ENCODE measurements at regions not wholly inside any gene's neighbourhood (a gene's known extent, or its start where the extent isn't known, plus 50 kb on each side); places are given as distances from the start of the nearest gene placed in this dataset.

GRCh38 chr7:37524056-37524455 is 75.4 kb upstream of the ELMO1 start:
- DNase-seq (ENCODE audit: insufficient read length, low spot score, missing footprints), result no peak
- Histone ChIP-seq H3K4me1 (ENCODE audit: insufficient read depth, low read length) (no peaks in the 10 kb centered on the region), H3K4me3 (ENCODE audit: insufficient read depth, low read length) (no peak overlapping the region), H2AFZ (ENCODE audit: low read length) (no peak overlapping the region), H3K27me3 (ENCODE audit: insufficient read depth, low read length) (no peaks in the 10 kb centered on the region), H3K9me3 (ENCODE audit: low read depth, low read length) (peaks cover 1% of the 10 kb centered on the region), H4K20me1 (ENCODE audit: insufficient read depth, low read length) (no peaks in the 10 kb centered on the region), H3K4me2 (ENCODE audit: insufficient read depth, low read length) (no peak overlapping the region), H3K27ac (ENCODE audit: low read depth, low read length) (no peak overlapping the region), H3K79me2 (ENCODE audit: insufficient read depth, low read length) (no peaks in the 10 kb centered on the region), H3K36me3 (ENCODE audit: insufficient read depth, low read length) (no peaks in the 10 kb centered on the region)
- no peak for TF ChIP-seq CTCF (IDR thresholded peaks at IDR 0.05; ENCODE audit: extremely low read depth, low read depth, low read length)

- H3K9me3 ChIP-seq (ENCODE audit: low read depth, low read length), result peaks cover 1% of the 10 kb centered on the region
- no peak for DNase-seq (ENCODE audit: insufficient read length, low spot score, missing footprints)
- H3K27ac ChIP-seq (ENCODE audit: low read depth, low read length), result no peak overlapping the region
- no peak for TF ChIP-seq CTCF (IDR thresholded peaks at IDR 0.05; ENCODE audit: extremely low read depth, low read depth, low read length)
- H3K36me3 ChIP-seq (ENCODE audit: insufficient read depth, low read length), result no peaks in the 10 kb centered on the region
- no peak overlapping the region for H2AFZ ChIP-seq (ENCODE audit: low read length)
- H3K4me2 ChIP-seq (ENCODE audit: insufficient read depth, low read length), result no peak overlapping the region
- no peaks in the 10 kb centered on the region for H3K27me3 ChIP-seq (ENCODE audit: insufficient read depth, low read length)
- H3K79me2 ChIP-seq (ENCODE audit: insufficient read depth, low read length), result no peaks in the 10 kb centered on the region
- no peaks in the 10 kb centered on the region for H4K20me1 ChIP-seq (ENCODE audit: insufficient read depth, low read length)
- H3K4me3 ChIP-seq (ENCODE audit: insufficient read depth, low read length), result no peak overlapping the region
- H3K4me1 ChIP-seq (ENCODE audit: insufficient read depth, low read length), result no peaks in the 10 kb centered on the region
Measured at GRCh38 chr7:37524797-37525196, 76.1 kb upstream of the ELMO1 start.

DNA sequence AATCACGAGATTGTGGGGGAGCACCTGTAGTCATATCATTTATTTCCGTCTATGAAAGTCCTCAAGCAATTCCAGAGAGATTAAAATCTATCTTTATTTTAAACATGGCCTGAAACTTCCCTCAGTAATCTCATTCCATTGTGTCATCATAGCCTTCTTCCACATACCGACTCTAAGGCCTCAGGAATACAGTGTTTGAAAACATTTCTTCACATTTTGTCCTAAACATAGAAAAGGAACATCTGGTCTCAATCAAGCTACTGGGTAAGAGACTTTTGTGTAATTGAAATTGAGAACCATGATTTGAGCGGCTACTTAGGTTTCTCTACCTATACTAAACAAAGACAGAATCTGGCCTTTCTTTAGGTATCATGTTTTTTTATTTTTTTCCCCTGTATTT is 78.0 kb upstream of the ELMO1 start:
- H3K27ac ChIP-seq (ENCODE audit: low read depth, low read length), result no peak overlapping the region
- H3K36me3 ChIP-seq (ENCODE audit: insufficient read depth, low read length), result no peaks in the 10 kb centered on the region
- H3K4me2 ChIP-seq (ENCODE audit: insufficient read depth, low read length), result no peak overlapping the region
- no peaks in the 10 kb centered on the region for H3K4me1 ChIP-seq (ENCODE audit: insufficient read depth, low read length)
- H3K79me2 ChIP-seq (ENCODE audit: insufficient read depth, low read length), result no peaks in the 10 kb centered on the region
- H3K4me3 ChIP-seq (ENCODE audit: insufficient read depth, low read length), result no peak overlapping the region
- no peak for DNase-seq (ENCODE audit: insufficient read length, low spot score, missing footprints)
- peaks cover 1% of the 10 kb centered on the region for H3K9me3 ChIP-seq (ENCODE audit: low read depth, low read length)
- H3K27me3 ChIP-seq (ENCODE audit: insufficient read depth, low read length), result no peaks in the 10 kb centered on the region
- H2AFZ ChIP-seq (ENCODE audit: low read length), result no peak overlapping the region
- H4K20me1 ChIP-seq (ENCODE audit: insufficient read depth, low read length), result no peaks in the 10 kb centered on the region
- no peak for TF ChIP-seq CTCF (IDR thresholded peaks at IDR 0.05; ENCODE audit: extremely low read depth, low read depth, low read length)

GRCh38 chr7:37527109-37527508 is 78.4 kb upstream of the ELMO1 start:
- no peaks in the 10 kb centered on the region for H3K27me3 ChIP-seq (ENCODE audit: insufficient read depth, low read length)
- no peak for TF ChIP-seq CTCF (IDR thresholded peaks at IDR 0.05; ENCODE audit: extremely low read depth, low read depth, low read length)
- H4K20me1 ChIP-seq (ENCODE audit: insufficient read depth, low read length), result no peaks in the 10 kb centered on the region
- H3K36me3 ChIP-seq (ENCODE audit: insufficient read depth, low read length), result no peaks in the 10 kb centered on the region
- no peaks in the 10 kb centered on the region for H3K4me1 ChIP-seq (ENCODE audit: insufficient read depth, low read length)
- H3K4me2 ChIP-seq (ENCODE audit: insufficient read depth, low read length), result no peak overlapping the region
- peaks cover 1% of the 10 kb centered on the region for H3K9me3 ChIP-seq (ENCODE audit: low read depth, low read length)
- no peak for DNase-seq (ENCODE audit: insufficient read length, low spot score, missing footprints)
- no peak overlapping the region for H2AFZ ChIP-seq (ENCODE audit: low read length)
- H3K79me2 ChIP-seq (ENCODE audit: insufficient read depth, low read length), result no peaks in the 10 kb centered on the region
- no peak overlapping the region for H3K27ac ChIP-seq (ENCODE audit: low read depth, low read length)
- H3K4me3 ChIP-seq (ENCODE audit: insufficient read depth, low read length), result no peak overlapping the region
